Hepatocyte (in vitro differentiated cells): ENCODE measurements at regions not wholly inside any gene's neighbourhood (a gene's known extent, or its start where the extent isn't known, plus 50 kb on each side); places are given as distances from the start of the nearest gene placed in this dataset.

Source experiments
- EZH2phosphoT487 ChIP-seq: fragments of 200-600 bp; sonication (generic); IDR thresholded peaks from one replicate; pipeline ENCODE4 v1.6.1; 2018; ENCODE audit warnings: antibody characterized with exemption, mild to moderate bottlenecking, low read depth, moderate library complexity; ENCODE audit not compliant: unreplicated experiment, severe bottlenecking
- TF ChIP-seq, protein P1 (sequence below): fragments of 200-600 bp; sonication (generic); IDR thresholded peaks from 2 replicates; pipeline ENCODE4 v1.5.1; 2016; ENCODE audit warnings: antibody characterized with exemption, mild to moderate bottlenecking; ENCODE audit not compliant: poor library complexity

DNA sequence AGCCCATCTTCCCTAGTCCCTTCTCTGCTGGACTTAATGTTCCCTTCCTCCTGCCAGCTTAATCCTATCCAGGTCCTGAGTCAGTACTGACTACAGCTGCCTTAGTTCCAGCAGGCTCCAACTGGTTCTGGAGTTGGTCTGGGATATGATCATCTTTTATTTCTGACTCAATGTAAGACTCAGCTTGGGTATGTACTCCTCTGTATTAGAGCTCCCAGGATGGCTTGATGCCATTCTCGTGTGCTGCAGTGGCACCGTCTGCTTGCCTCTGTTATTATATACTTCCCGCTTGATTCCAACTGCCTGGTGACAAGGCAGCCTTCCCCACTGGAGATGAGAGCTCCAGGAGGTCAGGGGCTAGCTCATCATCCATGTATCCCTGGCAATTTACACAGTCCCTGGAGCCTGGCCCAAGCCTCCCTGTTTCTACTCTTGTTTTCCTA lies 164.4 kb upstream of the DPT start:
- TF ChIP-seq, protein P1, sequence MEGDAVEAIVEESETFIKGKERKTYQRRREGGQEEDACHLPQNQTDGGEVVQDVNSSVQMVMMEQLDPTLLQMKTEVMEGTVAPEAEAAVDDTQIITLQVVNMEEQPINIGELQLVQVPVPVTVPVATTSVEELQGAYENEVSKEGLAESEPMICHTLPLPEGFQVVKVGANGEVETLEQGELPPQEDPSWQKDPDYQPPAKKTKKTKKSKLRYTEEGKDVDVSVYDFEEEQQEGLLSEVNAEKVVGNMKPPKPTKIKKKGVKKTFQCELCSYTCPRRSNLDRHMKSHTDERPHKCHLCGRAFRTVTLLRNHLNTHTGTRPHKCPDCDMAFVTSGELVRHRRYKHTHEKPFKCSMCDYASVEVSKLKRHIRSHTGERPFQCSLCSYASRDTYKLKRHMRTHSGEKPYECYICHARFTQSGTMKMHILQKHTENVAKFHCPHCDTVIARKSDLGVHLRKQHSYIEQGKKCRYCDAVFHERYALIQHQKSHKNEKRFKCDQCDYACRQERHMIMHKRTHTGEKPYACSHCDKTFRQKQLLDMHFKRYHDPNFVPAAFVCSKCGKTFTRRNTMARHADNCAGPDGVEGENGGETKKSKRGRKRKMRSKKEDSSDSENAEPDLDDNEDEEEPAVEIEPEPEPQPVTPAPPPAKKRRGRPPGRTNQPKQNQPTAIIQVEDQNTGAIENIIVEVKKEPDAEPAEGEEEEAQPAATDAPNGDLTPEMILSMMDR: no peak
- no peak for TF ChIP-seq EZH2phosphoT487
